ENCODE measurements at regions not wholly inside any gene's neighbourhood (a gene's known extent, or its start where the extent isn't known, plus 50 kb on each side); places are given as distances from the start of the nearest gene placed in this dataset.

DNA sequence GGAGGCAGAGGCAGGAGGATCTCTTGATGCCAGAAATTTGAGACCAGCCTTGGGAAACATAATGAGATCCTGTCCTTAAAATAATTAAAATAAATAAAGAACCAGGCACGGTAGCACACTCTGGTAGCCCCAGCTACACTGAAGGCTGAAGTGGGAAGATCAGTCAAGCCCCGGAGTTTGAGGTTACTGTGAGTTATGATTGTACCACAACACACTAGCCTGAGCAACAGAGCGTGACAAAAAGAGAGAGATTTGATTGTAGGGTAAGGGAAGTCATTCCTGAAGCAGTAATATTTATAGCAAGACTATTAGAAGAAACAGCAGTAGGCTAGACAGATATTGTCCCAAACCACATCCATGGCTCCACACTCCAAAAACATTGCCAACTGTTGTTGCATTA, 1408.4 kb upstream of the TENM4 start (continued):
- TF ChIP-seq JUNB (IDR thresholded peaks at IDR 0.05) (peak; percentile 53; the same call in 1 of the 2 replicates), PAX5 (IDR thresholded peaks at IDR 0.05; ENCODE audit: borderline replicate concordance, low read depth, low read length) (peak; percentile 96), ZNF217 (IDR thresholded peaks at IDR 0.05) (no peak), CBX5 (IDR thresholded peaks at IDR 0.05; ENCODE audit: low read depth) (no peak), NFIC (IDR thresholded peaks at IDR 0.05; ENCODE audit: low read depth, low read length) (peak; percentile 73), TCF7 (IDR thresholded peaks at IDR 0.05; ENCODE audit: borderline replicate concordance) (no peak), RUNX3 (IDR thresholded peaks at IDR 0.05; ENCODE audit: low read length) (peak; percentile 92), SUZ12 (IDR thresholded peaks at IDR 0.05; ENCODE audit: unreplicated experiment) (no peak), HDAC2 (IDR thresholded peaks at IDR 0.05) (no peak), NR2C2 (IDR thresholded peaks at IDR 0.05; ENCODE audit: borderline replicate concordance, control insufficient read depth, insufficient read length, low read depth) (no peak), CREM (IDR thresholded peaks at IDR 0.05; ENCODE audit: low read depth) (peak; percentile 38; the same call in 1 of the 2 replicates), EED (IDR thresholded peaks at IDR 0.05; ENCODE audit: low read depth) (peak; percentile 82), KDM1A (IDR thresholded peaks at IDR 0.05; ENCODE audit: borderline replicate concordance) (no peak), IRF4 (IDR thresholded peaks at IDR 0.05; ENCODE audit: low read depth, low read length) (0 out of 2 replicates have a peak, but pooled peaks have one; percentile 11), SRF (IDR thresholded peaks at IDR 0.05; ENCODE audit: low read depth in 2 of 2, low read length in 2 of 2) (no peak), IKZF2 (IDR thresholded peaks at IDR 0.05) (peak; percentile 27 to 48; a peak in 2 of 4 replicates), MXI1 (IDR thresholded peaks at IDR 0.05; ENCODE audit: low read depth, low read length) (no peak), ATF7 (IDR thresholded peaks at IDR 0.05; ENCODE audit: low read depth) (no peak), MTA2 (IDR thresholded peaks at IDR 0.05; ENCODE audit: low read depth) (0 out of 2 replicates have a peak, but pooled peaks have one; percentile 12), ZNF274 (IDR thresholded peaks at IDR 0.05; ENCODE audit: insufficient read depth, insufficient read length) (no peak), ZNF207 (IDR thresholded peaks at IDR 0.05; ENCODE audit: borderline replicate concordance) (no peak), IKZF1 (conservative IDR thresholded peaks at IDR 0.05) (peak; percentile 41), BCL11A (IDR thresholded peaks at IDR 0.05; ENCODE audit: low read depth, low read length) (peak; percentile 22; the same call in 1 of the 2 replicates), EGR1 (IDR thresholded peaks at IDR 0.05; ENCODE audit: borderline replicate concordance in 1 of 2, low read depth in 2 of 2, low read length in 2 of 2) (no peak)
- TF ChIP-seq, protein P1, sequence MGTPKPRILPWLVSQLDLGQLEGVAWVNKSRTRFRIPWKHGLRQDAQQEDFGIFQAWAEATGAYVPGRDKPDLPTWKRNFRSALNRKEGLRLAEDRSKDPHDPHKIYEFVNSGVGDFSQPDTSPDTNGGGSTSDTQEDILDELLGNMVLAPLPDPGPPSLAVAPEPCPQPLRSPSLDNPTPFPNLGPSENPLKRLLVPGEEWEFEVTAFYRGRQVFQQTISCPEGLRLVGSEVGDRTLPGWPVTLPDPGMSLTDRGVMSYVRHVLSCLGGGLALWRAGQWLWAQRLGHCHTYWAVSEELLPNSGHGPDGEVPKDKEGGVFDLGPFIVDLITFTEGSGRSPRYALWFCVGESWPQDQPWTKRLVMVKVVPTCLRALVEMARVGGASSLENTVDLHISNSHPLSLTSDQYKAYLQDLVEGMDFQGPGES (IDR thresholded peaks at IDR 0.05), result no peak
- TF ChIP-seq, protein P2, sequence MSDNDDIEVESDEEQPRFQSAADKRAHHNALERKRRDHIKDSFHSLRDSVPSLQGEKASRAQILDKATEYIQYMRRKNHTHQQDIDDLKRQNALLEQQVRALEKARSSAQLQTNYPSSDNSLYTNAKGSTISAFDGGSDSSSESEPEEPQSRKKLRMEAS (IDR thresholded peaks at IDR 0.05; ENCODE audit: low read depth, low read length), result no peak
- TF ChIP-seq, protein P3, sequence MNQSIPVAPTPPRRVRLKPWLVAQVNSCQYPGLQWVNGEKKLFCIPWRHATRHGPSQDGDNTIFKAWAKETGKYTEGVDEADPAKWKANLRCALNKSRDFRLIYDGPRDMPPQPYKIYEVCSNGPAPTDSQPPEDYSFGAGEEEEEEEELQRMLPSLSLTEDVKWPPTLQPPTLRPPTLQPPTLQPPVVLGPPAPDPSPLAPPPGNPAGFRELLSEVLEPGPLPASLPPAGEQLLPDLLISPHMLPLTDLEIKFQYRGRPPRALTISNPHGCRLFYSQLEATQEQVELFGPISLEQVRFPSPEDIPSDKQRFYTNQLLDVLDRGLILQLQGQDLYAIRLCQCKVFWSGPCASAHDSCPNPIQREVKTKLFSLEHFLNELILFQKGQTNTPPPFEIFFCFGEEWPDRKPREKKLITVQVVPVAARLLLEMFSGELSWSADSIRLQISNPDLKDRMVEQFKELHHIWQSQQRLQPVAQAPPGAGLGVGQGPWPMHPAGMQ (IDR thresholded peaks at IDR 0.05; ENCODE audit: borderline replicate concordance), result no peak
- TF ChIP-seq, protein P4, sequence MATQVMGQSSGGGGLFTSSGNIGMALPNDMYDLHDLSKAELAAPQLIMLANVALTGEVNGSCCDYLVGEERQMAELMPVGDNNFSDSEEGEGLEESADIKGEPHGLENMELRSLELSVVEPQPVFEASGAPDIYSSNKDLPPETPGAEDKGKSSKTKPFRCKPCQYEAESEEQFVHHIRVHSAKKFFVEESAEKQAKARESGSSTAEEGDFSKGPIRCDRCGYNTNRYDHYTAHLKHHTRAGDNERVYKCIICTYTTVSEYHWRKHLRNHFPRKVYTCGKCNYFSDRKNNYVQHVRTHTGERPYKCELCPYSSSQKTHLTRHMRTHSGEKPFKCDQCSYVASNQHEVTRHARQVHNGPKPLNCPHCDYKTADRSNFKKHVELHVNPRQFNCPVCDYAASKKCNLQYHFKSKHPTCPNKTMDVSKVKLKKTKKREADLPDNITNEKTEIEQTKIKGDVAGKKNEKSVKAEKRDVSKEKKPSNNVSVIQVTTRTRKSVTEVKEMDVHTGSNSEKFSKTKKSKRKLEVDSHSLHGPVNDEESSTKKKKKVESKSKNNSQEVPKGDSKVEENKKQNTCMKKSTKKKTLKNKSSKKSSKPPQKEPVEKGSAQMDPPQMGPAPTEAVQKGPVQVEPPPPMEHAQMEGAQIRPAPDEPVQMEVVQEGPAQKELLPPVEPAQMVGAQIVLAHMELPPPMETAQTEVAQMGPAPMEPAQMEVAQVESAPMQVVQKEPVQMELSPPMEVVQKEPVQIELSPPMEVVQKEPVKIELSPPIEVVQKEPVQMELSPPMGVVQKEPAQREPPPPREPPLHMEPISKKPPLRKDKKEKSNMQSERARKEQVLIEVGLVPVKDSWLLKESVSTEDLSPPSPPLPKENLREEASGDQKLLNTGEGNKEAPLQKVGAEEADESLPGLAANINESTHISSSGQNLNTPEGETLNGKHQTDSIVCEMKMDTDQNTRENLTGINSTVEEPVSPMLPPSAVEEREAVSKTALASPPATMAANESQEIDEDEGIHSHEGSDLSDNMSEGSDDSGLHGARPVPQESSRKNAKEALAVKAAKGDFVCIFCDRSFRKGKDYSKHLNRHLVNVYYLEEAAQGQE (IDR thresholded peaks at IDR 0.05; ENCODE audit: low read depth, low read length), result no peak
